ENCODE measurements at regions not wholly inside any gene's neighbourhood (a gene's known extent, or its start where the extent isn't known, plus 50 kb on each side); places are given as distances from the start of the nearest gene placed in this dataset.

- no peaks in the 10 kb centered on the region for H3K27me3 ChIP-seq (ENCODE audit: control insufficient read depth, insufficient read depth, low read length)
- no peaks in the 10 kb centered on the region for H3K4me1 ChIP-seq (ENCODE audit: control insufficient read depth, insufficient read depth, low read length)
- H3K4me3 Mint-ChIP-seq: no peak overlapping the region
- no peaks in the 10 kb centered on the region for H3K36me3 ChIP-seq (ENCODE audit: control insufficient read depth, insufficient read depth, low read length)
- no peak overlapping the region for H3K27ac Mint-ChIP-seq
- H3K9me3 Mint-ChIP-seq: peaks cover 0 to 7% of the 10 kb centered on the region in 2 donors
- TF ChIP-seq, protein P1, sequence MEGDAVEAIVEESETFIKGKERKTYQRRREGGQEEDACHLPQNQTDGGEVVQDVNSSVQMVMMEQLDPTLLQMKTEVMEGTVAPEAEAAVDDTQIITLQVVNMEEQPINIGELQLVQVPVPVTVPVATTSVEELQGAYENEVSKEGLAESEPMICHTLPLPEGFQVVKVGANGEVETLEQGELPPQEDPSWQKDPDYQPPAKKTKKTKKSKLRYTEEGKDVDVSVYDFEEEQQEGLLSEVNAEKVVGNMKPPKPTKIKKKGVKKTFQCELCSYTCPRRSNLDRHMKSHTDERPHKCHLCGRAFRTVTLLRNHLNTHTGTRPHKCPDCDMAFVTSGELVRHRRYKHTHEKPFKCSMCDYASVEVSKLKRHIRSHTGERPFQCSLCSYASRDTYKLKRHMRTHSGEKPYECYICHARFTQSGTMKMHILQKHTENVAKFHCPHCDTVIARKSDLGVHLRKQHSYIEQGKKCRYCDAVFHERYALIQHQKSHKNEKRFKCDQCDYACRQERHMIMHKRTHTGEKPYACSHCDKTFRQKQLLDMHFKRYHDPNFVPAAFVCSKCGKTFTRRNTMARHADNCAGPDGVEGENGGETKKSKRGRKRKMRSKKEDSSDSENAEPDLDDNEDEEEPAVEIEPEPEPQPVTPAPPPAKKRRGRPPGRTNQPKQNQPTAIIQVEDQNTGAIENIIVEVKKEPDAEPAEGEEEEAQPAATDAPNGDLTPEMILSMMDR (IDR thresholded peaks at IDR 0.05): no peak
- no peaks in the 10 kb centered on the region for H3K27me3 Mint-ChIP-seq (ENCODE audit: low read depth in 2 of 2)
- no peak overlapping the region for H3K27ac ChIP-seq (ENCODE audit: low read length)
- H3K4me3 ChIP-seq (ENCODE audit: low read length): no peak overlapping the region
- intact Hi-C loops (cut with micrococcal nuclease): no loop called here
- H3K4me1 Mint-ChIP-seq: no peaks in the 10 kb centered on the region
- H3K9me3 ChIP-seq (ENCODE audit: control insufficient read depth, insufficient read depth, low read length): no peaks in the 10 kb centered on the region
- ATAC-seq: no peak
- H3K36me3 Mint-ChIP-seq: no peaks in the 10 kb centered on the region
- DNase-seq: no peak
Measured at GRCh38 chr7:120218712-120219111, 54.3 kb upstream of the KCND2 start.

- no peaks in the 10 kb centered on the region for H3K27me3 Mint-ChIP-seq (ENCODE audit: low read depth in 2 of 2)
- DNase-seq (no peak), ATAC-seq (no peak)
- H3K27me3 ChIP-seq (ENCODE audit: control insufficient read depth, insufficient read depth, low read length): no peaks in the 10 kb centered on the region
- no peak overlapping the region for H3K4me3 ChIP-seq (ENCODE audit: low read length)
- intact Hi-C loops (cut with micrococcal nuclease): no loop called here
- H3K36me3 ChIP-seq (ENCODE audit: control insufficient read depth, insufficient read depth, low read length): no peaks in the 10 kb centered on the region
- H3K27ac ChIP-seq (ENCODE audit: low read length): no peak overlapping the region
- H3K27ac Mint-ChIP-seq: no peak overlapping the region
- no peaks in the 10 kb centered on the region for H3K4me1 ChIP-seq (ENCODE audit: control insufficient read depth, insufficient read depth, low read length)
- H3K9me3 ChIP-seq (ENCODE audit: control insufficient read depth, insufficient read depth, low read length): no peaks in the 10 kb centered on the region
- H3K36me3 Mint-ChIP-seq: no peaks in the 10 kb centered on the region
- TF ChIP-seq, protein P1 (IDR thresholded peaks at IDR 0.05): no peak
- peaks cover 5 to 9% of the 10 kb centered on the region in 2 donors for H3K9me3 Mint-ChIP-seq
- H3K4me1 Mint-ChIP-seq: no peaks in the 10 kb centered on the region
- H3K4me3 Mint-ChIP-seq: no peak overlapping the region
Measured at GRCh38 chr7:120221666-120222065, 51.3 kb upstream of the KCND2 start.

Measured in natural killer cell (primary cell).